NCI-H2081 (cell line): ENCODE measurements at regions not wholly inside any gene's neighbourhood (a gene's known extent, or its start where the extent isn't known, plus 50 kb on each side); places are given as distances from the start of the nearest gene placed in this dataset.
A peak's percentile ranks its signal among the peaks of the same experiment; 100 is the strongest.

Experiments used
- DNase-seq, 2 experiments: peaks; one replicate each; lab custom pipeline; 2025; lab: John Stamatoyannopoulos, UW

DNA sequence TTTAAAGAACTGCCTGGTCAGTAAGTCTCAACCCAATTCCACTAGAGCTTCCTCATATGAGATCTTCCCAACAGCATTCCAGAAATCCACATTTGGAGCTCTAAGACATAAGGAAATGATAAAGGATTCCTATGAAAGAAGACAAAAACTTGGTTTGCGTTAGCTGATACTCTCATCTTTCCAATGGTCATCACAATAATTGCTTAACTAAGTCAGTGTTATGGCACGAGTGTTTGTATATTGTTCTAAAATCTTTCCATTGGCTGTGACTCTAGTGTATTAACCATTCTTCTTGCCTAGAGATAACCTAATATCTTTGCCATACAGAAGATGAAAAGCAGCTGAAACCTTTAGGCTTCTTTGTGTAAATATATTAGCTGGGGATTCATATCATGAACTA, 289.0 kb downstream of the SNX13 start:
- DNase-seq: no peak

DNA sequence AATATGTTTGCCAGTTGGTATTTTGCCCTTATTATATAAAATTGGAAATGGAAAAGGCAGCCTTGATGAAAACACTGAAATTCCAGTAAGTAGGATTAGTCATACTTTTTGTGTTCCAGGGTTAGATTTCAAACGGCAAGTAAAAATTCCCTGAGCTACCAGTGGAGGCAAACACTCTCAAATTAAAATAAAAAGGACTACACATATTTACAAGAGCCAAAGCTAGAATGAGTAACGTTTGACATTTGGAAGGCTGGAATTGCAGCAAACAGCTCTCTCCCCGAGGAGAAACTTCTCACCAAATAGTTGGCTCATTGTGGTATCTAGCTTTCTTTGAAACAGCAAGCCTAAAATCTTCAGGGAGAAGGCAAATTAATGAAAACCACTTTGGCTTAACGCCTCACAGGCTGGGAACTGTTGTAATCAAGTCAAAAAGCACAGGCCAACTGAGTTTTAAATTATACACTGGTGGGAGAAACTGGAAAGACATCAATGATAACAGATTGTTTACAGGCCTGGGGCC, 288.4 kb downstream of the SNX13 start:
- no peak for DNase-seq

DNA sequence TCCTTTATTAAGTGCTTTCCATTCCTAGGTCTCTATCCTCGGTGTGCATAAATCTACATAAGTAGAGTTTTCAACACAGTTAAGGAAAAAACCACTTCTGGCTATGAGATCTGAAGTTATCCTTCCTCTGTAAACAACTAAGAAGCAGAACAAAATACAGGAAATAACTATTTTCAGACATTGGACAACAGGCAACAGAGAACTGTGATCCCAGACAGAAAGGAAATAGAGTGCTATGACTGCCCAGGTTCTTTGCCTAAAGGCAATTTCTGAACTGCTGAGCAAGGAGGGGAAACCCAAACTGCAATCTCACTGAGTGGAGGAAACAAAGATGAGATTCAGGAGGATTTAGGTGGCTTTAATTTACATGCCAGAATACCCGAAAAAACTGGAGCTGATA, 285.4 kb downstream of the SNX13 start:
- DNase-seq: no peak

DNA sequence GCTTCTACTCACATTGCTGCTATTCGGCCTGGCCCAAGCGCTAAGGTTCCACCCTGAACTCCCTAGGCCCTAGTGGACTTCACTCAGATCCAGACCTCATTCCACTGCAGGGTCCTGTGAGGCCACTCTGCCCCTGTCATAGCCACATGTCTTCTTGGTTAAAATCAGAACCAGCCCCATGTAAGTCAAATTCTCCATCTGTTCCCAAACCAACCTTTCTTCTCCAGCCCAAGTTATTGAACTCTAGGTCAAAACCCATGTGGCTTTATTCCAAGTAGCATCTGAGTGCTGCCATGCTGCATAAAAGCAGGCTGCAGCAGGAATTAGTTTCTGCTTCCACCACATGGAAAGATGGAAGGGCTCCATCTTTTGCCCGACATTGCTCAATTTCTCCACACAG, 281.2 kb downstream of the SNX13 start:
- no peak for DNase-seq

DNA sequence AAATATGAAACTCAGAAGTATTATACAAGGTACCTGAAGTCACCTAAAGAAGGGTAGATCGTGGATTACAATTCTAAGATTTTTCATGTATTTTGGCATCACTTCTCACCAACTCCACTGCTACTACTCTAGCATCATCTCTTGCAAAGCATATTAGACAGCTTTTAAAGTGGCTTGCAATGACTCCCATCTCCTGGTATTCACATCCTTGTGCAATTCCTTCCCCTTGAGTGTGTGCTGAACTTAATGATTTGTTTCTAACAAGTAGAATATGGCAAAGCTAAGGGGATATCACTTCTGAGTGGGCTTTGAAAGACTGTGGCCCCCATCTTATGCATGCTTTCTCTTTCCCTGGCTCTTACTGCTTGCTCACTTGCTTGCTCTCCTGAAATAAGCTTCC, 280.2 kb downstream of the SNX13 start:
- no peak for DNase-seq

DNA sequence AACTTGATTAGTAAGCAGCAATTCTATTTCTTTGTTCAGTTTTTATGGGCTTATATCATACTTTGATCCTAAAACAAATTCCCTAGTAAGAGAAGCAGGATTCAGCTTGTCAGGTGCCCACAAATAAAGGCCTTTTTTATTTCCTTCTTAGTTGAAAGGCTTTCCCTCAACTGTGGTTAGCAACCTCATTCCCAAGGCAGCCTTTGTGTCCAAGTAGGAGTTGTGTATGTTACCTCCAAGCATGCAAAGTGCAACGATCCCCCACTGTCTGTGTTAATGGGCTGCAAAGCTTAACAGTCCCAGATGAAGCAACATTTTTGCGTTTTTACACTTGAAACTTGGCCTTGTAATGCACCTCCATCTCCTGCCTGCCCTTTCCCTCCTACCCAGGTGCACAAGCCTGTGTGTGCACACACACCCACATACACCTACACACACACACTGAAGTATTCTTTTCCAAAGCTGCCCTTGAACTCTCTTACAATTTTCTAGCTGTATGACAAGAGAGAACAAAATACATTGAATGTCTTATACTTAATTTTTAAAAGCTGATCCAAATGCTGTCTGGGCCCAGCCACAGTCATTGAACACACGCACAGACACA, 278.2 kb downstream of the SNX13 start:
- no peak for DNase-seq

DNA sequence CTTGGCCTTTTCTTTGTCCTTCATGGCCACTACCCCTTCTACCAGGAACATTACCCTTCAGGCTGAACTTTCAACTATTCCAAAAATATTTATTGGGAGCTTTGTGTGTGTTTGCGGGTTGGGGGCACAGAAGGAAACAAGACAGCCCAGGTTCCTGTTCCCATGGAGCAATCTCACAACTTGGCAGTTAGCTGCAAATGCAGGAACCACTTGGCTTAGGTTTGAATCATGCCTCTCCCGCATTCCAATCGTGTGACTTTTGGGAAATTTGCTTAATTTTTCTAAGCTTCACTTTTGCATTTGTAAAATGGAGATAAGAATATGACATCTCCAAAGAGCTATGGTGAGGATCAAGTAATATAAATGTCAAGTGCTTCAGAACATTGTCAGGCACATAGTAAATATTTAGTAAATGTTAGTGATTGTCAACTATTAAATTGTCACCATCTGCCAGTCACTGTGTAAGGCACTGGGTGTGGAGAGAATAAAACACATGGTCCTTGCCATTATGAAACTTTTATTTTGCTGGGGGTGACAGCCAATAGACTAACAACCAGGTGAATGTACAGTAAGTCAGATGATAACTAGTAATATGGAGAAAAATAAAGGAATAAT, 277.1 kb downstream of the SNX13 start:
- no peak for DNase-seq

DNA sequence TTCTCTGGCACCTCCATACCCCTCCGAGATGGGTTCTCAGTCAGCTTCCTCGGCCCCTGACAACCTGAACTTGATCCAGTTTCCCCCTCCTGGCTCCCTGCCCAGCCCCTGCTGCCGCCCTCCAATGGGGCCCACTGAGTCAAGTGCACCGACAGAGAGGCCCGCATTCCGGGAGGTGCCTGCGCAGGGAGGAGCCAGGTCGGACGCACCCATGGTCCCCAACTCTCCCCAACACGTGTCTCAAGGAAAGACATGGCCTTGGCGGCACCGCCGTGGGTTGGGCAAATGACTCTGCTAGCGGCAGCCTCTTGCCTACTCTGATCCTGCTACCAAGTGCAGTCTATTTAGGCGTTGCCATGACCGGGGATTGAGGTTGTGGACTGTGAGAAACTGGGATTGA, 275.3 kb downstream of the SNX13 start:
- DNase-seq: no peak

DNA sequence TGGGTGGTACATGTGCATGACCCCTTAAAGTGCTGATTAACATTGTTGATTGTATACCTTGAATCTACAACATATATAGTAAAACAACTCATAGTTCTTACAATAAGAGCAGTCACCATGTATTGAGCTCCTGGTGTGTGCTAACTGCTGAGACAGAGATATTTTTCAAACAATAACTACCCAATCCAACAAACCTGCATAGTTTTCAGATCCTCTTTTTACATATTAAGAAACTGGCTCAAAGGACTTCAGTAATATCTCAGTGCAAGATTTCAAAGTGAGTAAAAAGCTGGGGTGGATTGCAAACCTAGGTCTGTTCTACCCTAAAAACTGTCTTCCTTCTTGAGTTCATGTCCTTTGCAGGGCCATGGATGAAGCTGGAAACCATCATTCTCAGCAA, 272.2 kb downstream of the SNX13 start:
- no peak for DNase-seq

DNA sequence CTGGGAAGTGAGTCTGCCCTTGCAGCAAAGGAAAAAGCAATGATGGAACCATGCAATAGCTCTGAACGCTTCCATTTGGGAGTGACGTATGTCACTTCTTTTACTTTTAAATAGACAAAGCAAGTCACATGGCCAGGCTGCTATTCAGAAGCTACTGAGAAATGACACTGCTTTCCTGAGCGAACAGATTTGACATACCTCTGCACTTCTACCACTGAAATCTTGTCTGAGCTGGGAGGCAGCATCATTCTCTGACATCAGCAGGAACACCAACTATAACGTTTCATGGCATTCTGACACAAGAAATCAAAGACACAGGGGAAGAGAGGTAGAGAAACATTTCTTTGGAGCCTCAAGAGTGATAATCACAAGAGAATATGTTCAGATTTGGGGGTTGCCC, 271.1 kb downstream of the SNX13 start:
- DNase-seq: no peak

DNA sequence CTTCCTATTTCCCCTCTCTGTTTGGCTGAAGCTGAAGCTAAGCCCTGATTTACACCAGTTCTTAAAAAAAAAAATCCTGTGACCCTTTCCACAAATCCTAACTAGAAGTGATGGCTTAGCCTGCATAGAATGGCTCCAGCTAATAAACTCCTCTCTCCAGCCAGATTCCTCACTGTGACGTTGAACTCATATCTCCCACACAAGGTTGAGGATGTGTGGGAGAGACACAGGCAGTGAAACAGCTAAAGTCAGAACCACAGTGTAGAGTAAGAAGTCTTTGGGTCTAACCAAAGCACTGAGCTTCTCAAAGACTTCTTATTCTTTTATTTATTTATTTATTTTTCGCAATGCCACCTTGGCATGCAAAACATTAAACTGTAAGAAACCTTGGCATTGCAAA, 268.3 kb downstream of the SNX13 start:
- no peak for DNase-seq

DNA sequence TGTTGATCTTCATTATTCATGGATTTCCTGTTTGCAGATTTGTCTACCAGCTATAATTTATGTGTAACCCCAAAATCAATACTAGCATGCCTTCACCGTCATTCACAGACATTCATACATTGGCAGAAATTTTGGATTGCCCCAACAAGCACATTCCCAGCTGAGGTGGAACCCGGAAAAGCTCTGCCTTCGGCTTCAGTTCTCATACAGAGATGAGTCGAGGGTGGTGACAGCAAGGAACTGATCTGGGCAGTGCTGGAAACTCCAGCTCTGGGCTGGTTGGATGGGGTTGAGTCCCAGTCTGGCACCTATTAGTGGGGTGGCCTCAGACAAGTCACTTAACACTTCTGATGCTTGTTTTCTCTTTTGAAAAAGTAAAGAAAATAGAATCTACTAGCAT, 267.5 kb downstream of the SNX13 start:
- no peak for DNase-seq

DNA sequence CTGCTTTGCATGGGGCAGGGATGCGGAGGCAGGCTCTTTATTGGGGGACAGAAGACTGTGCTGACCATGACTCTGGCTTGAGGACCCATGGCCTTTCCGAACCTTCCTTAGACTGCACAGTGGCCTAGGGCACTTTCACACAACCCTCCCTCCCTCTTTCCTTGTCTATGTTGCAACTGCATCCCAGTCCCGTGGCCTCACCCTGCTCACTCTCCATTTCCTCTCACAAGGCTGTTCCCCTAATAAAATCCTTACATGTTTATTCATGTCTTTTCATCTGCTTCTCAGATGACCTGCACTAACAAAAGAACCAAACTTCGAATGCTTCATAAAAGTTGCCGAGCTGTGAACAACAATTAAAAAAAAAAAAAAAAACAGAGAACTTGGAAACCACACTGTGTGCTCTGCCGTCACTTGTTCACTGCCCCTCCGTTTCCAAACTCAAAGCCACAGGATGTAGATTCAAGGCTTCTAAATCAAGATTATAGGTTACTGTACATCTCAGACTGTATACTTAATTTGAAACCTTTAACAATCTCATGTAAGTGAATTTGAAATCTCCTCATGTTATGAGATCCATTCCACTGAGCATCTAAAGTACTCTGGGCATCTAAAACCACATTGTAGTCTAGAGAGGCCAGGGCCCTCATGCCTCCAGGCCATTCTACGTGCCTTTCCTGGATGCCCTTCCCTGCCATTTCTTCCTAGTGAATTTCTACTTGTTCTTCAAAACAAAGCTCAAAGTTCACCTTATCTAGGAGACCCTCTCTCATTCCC, 265.9 kb downstream of the SNX13 start:
- DNase-seq: no peak

DNA sequence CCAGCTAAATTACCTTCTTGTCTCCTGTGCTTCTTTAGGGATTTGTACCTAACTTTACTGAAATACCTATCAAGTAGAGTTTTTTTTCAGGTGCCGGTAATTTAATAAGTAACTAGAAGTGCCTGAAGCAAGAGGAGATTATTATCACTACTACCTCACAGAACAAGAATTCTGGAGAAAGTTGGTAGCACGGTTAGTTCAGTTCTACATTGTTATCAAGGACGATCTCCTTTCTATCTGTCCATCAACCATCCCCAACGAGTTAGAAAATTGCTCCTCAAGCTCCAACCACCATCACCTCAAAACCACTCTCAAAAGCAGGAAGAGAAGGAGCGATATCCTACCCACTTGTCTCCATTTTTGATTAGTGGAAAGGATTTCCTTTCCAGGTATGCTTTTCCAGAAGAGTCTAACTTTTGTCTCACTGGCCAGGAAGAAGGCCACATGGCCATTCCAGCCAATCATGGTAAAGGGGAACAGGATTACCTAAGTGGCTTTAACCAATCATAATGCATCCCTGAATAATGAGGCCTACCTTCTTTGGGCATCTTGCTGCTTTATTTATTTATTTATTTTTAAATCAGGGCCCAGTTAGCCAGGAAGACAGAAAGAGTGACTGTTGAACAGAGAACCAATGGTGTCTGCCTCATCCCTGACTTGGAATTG, 265.2 kb downstream of the SNX13 start:
- DNase-seq: no peak

DNA sequence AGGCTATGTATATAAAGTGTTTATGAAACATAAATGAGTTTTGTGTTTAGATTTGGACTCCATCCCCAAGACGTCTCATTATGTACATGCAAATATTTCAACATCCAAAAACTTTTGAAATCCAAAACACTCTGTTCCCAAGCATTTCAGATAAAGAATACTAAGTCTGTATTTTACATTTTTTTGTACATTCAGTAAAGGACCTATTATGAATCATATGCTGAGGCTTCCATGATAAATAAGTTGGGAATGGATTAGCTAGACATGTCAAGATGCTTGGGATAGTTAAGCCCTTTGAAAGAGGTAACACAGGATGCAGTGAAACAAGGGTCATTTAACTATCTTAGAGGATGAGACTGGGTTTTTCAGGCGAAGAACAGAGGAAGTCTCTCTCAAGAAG, 262.9 kb downstream of the SNX13 start:
- no peak for DNase-seq

DNA sequence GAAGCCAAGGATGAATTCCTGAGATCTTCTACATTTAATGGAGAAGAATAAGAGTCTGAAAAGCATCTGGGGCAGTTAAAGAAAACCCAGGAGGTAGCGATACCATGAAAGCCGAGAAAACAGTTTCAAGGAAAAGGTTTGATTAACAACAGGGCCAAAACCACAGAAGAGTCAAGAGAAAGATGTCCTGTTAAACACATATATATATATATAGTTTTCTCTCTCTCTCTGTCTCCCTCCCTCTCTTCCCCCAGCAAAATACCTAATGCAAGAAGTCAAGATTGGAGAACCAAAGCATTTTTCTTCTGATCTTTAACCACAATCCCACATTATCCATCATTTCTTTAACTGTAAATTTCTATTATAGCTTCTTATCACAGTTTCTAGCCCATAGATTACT, 261.4 kb downstream of the SNX13 start:
- no peak for DNase-seq

DNA sequence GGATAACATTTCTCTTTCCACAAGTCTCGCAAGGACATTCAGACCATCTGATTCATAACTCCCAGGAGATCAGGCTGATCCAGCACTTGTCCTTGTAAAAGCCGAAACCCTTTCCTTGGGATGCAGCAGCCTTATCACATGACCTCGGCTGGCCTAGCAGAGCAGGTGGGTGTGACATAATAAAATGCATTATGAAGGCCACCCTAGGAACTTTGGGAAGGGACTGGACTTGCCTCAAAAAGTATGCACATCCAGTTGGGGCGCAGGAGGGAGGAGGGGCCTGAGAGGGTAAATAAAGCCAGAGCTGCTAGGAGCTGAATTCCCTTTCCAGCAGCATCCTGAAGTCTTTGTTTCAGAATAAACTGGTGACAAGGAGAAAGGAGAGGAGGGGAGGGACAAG, 260.8 kb downstream of the SNX13 start:
- DNase-seq: no peak

DNA sequence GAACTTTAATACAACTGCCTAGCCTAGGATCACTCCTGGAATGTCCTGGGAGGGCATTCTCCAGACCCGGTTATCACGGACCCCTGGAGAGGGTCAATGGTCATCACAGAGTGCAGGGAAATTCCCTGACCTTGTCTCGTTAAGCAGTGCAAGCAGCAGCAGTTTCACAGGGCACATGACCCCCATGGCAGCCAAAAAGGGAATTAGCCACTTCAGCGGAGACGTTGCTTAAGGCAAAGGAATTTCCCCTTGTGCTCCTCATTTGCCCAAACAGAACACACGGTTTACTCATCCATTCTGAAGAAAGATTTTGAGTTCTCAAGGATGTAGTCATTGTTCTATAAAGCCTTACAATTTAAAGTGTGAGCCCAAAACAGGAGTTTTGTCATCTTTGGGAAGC, 260.3 kb downstream of the SNX13 start:
- DNase-seq: no peak

DNA sequence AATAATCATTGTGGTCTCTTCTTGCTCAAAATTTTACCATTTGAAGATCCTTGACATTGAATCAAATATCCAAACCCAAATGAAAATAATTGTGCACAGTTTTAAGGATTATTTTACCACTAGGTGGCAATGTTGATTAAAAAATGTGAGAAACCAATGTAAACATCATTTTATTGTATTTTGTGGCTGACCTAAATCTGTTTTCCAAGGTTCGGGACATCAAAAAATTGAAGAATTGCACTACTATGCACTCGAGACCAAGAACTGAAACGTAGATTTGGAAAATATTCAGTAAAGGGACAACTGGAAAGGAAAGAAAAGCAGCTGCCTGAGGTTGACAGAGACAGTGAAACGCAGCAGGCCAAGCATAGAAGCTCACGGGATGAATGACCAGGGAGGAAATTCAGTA, 259.3 kb downstream of the SNX13 start:
- DNase-seq: peak; percentile 32 to 50

DNA sequence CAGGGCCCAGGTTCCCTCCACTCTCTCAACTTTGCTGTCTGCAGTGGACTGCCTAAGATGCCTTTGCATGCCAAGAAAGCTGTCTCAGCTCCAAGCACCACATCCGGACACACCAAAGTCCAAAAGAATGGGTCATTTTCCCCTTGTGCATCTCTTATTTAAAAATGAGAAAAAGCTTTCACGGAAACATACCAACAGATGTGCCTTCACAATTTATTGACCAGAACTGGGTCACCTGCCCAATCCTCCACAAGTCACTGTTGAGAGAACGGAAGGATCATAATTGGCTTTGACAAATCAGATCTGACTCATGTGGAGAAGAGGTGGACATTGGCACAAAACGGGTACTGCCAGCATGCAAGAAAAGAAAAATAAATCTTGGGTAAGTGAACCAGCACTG, 258.3 kb downstream of the SNX13 start:
- no peak for DNase-seq

DNA sequence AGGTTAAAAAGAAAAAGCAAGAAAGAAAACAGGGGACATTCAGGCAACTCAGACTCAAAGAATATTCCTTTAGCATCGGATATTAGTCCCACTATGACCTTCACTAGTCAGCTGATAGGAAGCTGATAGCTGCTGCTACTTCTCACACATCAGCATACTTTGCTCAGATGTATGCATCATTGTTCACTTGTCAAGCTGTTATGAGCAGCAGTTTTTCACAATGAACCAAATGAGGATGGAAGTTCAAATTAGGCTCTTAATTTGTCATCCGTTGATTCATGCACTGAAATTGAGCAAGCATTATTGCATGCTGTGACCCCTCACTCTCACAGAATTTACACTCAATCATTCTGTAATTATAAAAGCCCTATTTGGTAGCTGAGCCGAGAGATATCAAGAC, 257.7 kb downstream of the SNX13 start:
- no peak for DNase-seq

DNA sequence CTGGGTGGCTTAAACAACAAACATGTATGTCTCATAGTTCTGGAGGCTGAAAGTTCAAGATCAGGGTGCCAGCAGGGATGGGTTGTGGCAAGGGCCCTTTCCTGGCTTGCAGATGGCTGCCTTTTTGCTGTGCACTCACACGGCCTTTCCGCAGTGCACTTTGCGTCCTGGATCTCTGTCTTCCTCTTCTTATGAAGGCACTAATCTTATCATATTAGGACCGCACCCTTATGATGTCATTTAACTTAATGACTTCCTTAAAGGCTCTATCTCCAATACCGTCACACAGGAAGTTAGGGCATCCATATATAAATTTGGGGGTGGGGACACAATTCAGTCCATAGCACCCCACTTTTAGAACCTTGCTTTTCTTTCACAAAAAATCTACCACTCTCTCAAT, 255.2 kb downstream of the SNX13 start:
- DNase-seq: no peak

DNA sequence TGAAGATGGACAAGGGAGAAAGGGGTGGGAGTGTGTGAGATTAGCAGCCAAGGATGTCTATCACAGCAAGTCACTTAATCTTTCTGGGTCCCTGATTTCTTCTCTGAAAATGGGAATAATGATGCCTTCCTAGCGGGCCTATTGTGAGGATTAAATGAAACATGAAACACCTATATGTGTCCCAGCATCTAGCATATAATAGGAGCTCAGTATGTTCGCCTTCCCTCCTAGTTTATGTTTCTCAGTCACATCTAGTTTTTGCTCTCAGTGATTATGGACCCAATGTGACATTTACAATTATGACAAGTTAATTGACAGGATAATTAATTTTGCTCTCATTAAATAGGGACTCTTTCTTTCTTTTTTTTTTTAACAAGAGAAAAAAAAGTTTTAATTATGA, 252.9 kb downstream of the SNX13 start:
- no peak for DNase-seq
